AG04450 (cell line): ENCODE measurements at regions not wholly inside any gene's neighbourhood (a gene's known extent, or its start where the extent isn't known, plus 50 kb on each side); places are given as distances from the start of the nearest gene placed in this dataset. TPM values are rescaled to one million over a fixed set of nuclear protein-coding genes. Genes with fewer than 3 reads are reported as not detected.

ENCODE experiments used
- CTCF ChIA-PET: fragments of 300-600, 350-600 bp; formaldehyde crosslinking; extraction: SDS; loops from one replicate; lab custom pipeline; 2022; ENCODE audit warnings: antibody characterized with exemption, inconsistent platforms; lab: Charles Lee
- POLR2A ChIA-PET: fragments of 350-600 bp; formaldehyde crosslinking; extraction: SDS; loops from one replicate; lab custom pipeline; 2021; ENCODE audit warnings: antibody characterized with exemption, inconsistent platforms; lab: Yijun Ruan, JAX
- DNase-seq: peaks from one replicate; pipeline ENCODE4 v3.0.0-alpha.2; 2011; ENCODE audit warnings: low read depth, low spot score
- H3K27ac ChIP-seq: one replicate; pipeline ENCODE4 v1.5.1; 2012; ENCODE audit warnings: low read depth, low read length, control low read depth
- H3K27me3 ChIP-seq: one replicate; pipeline ENCODE4 v1.6.0; 2012; ENCODE audit warnings: low read length; ENCODE audit not compliant: control insufficient read depth, insufficient read depth
- H3K4me3 ChIP-seq: 2 replicates; pipeline ENCODE4 v1.5.1; 2011; ENCODE audit warnings: mild to moderate bottlenecking, low read depth, low read length, control low read depth
- H3K9me3 ChIP-seq: 2 replicates; pipeline ENCODE4 v1.5.1; 2012; ENCODE audit warnings: low read length; ENCODE audit not compliant: control insufficient read depth, insufficient read depth
- CTCF ChIP-seq: IDR thresholded peaks from 2 replicates; pipeline ENCODE4 v1.5.1; 2011; ENCODE audit warnings: low read depth, low read length, control low read depth, inconsistent platforms
- small RNA-seq: library from RNA; depleted of rRNA; stranded (forward); fragments of <200 nt; gene quantifications from one replicate; pipeline ENCODE3, GENCODE V24; 2012; ENCODE audit warnings: low read depth; ENCODE audit not compliant: insufficient read length

- TF ChIP-seq CTCF, result no peak
- Histone ChIP-seq H3K27me3 (no peaks in the 10 kb centered on the region), H3K9me3 (no peaks in the 10 kb centered on the region), H3K27ac (no peak overlapping the region), H3K4me3 (no peak overlapping the region)
- ChIA-PET POLR2A (no interaction called here), CTCF (no interaction called here)
- DNase-seq, result no peak
These were observed 62.6 kb upstream of the ZSWIM2 start for GRCh38 chr2:186911551-186912085.

- no peaks in the 10 kb centered on the region for H3K27me3 ChIP-seq
- POLR2A ChIA-PET, result no interaction called here
- CTCF ChIA-PET, result no interaction called here
- no peaks in the 10 kb centered on the region for H3K9me3 ChIP-seq
- H3K4me3 ChIP-seq, result no peak overlapping the region
- DNase-seq, result no peak
- H3K27ac ChIP-seq, result no peak overlapping the region
- TF ChIP-seq CTCF, result no peak
These were observed 62.0 kb upstream of the ZSWIM2 start for GRCh38 chr2:186910996-186911395.

GRCh38 chr2:186909095-186909494, 60.1 kb upstream of the ZSWIM2 start:
- H3K27ac ChIP-seq, result no peak overlapping the region
- no peak for TF ChIP-seq CTCF
- CTCF ChIA-PET, result interaction anchor here (1.0 kb wide), 1 partner anchor 538 kb away, joined by 3 read pairs; the partner anchor contains the start of gene CALCRL
- POLR2A ChIA-PET, result no interaction called here
- no peak overlapping the region for H3K4me3 ChIP-seq
- H3K27me3 ChIP-seq, result no peaks in the 10 kb centered on the region
- H3K9me3 ChIP-seq, result no peaks in the 10 kb centered on the region
- no peak for DNase-seq

- Histone ChIP-seq H3K27ac (no peak overlapping the region), H3K27me3 (no peaks in the 10 kb centered on the region), H3K9me3 (no peaks in the 10 kb centered on the region), H3K4me3 (no peak overlapping the region)
- POLR2A ChIA-PET, result no interaction called here
- CTCF ChIA-PET, result interaction anchor here (1.0 kb wide), 1 partner anchor 540 kb away, joined by 3 read pairs; the partner anchor contains the start of gene CALCRL
- TF ChIP-seq CTCF, result no peak
- DNase-seq, result no peak
These were observed 58.9 kb upstream of the ZSWIM2 start for GRCh38 chr2:186907897-186908296.

GRCh38 chr2:186903216-186903615, 54.2 kb upstream of the ZSWIM2 start:
- no peaks in the 10 kb centered on the region for H3K9me3 ChIP-seq
- ChIA-PET POLR2A (no interaction called here), CTCF (interaction anchor here (0.6 to 2.8 kb wide), 15 partner anchors 14 to 565 kb away, joined by 3 to 21 read pairs (median 4); partner anchors contain the start of genes CALCRL and ZSWIM2)
- TF ChIP-seq CTCF, result peak; percentile 64
- no peak overlapping the region for H3K4me3 ChIP-seq
- H3K27me3 ChIP-seq, result no peaks in the 10 kb centered on the region
- DNase-seq, result no peak
- no peak overlapping the region for H3K27ac ChIP-seq

Small RNA genes in the stretch of these regions (small RNA-seq; reads per million reads assigned to genes)
- gene RN7SKP42, result not detected
- not detected for gene RNU6-989P
